ENCODE measurements at regions not wholly inside any gene's neighbourhood (a gene's known extent, or its start where the extent isn't known, plus 50 kb on each side); places are given as distances from the start of the nearest gene placed in this dataset.

DNA sequence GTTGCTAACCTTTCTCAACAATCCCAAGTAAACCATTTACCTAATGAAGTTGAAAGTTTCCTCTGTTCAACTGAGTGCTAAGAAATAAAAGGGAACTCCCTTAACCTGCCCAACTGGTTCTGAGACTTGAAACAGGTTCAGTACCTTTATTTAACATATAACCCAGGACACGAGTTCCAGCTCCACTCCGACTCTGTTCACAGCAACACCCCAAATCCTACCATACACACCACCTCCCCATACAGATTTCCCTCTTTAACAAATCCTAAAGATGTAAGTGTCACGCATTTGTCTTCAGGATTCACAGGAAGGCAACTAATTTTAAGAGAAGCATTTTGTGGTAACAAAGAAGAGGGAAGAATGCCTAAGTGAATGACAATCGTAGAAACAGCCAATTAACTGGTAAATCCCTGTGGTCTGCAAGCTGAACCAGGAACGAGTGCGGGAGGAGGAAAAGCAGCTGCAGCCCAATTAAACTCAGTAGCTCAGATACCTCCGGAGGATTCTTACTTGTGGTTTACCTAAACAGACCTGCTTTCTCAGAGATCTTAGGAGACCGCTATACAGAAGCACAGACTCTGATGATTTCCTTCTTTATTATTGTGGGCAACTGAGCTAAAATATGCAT lies 134.5 kb upstream of the MAGI3 start:
- DNase-seq (ENCODE audit: extremely low read depth, low read depth, low spot score) = no peak

DNA sequence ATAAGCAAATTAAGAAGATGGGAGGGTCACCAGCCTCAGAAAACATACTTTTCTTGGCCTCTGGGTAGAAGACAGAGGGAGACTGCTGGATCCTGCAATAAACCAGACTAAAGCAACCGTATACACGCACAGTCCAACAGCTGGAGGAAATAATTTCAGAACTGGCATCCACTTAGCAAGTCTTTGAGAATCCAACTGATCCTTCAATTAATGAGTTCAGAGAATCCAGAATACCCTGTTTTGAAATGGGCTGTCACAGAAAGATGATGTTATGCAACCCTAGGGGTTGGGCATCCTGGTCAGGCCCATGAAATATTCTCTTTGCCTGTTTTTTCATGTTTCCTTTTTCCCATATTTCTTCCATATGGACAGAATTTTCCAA lies 134.0 kb upstream of the MAGI3 start:
- no peak for DNase-seq (ENCODE audit: extremely low read depth, low read depth, low spot score)

DNA sequence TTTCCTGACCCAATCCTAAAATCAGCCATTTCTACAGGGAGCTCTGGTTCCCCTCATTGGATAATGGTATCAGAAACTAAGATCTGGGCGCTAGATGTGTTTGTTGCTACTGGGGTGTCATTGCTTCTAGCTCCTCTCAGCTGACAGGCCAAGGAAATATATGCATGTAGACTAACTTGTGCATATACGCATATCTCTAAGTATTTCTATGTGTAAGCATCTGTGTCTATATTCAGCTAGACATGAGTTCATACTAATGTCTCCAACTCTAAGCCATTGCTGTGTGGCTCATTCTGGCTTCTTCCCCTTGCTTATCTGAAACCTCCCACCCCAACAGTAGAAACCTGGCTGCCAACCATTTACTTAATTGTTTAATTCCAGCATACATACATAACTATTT lies 130.3 kb upstream of the MAGI3 start:
- no peak for DNase-seq (ENCODE audit: extremely low read depth, low read depth, low spot score)

DNA sequence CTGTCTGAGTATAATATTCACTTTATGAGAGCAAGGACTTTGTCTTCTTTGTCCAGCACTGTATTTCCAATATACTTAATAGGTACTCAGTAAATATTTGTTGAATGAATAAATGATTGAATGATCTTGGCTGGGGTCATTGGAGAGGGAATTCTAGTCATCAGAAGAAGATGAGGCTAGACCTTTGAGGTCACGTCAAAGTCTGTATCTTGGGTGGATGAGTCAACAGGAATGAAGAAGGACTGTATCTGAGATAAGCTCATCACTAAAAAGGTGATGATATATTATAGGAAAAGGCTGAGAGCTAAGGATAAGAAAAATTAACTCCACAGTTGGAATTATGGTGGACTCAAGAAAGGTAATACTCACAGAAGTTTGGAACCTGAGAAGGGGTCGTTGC lies 125.1 kb upstream of the MAGI3 start:
- no peak for DNase-seq (ENCODE audit: extremely low read depth, low read depth, low spot score)

GRCh38 chr1:113266788-113267187 lies 123.5 kb upstream of the MAGI3 start:
- DNase-seq (ENCODE audit: extremely low read depth, low read depth, low spot score) = no peak

- no peak for DNase-seq (ENCODE audit: extremely low read depth, low read depth, low spot score)
These were observed 120.9 kb upstream of the MAGI3 start for GRCh38 chr1:113269168-113269963.

- no peak for DNase-seq (ENCODE audit: extremely low read depth, low read depth, low spot score)
These were observed 119.3 kb upstream of the MAGI3 start for GRCh38 chr1:113271039-113271438.

DNA sequence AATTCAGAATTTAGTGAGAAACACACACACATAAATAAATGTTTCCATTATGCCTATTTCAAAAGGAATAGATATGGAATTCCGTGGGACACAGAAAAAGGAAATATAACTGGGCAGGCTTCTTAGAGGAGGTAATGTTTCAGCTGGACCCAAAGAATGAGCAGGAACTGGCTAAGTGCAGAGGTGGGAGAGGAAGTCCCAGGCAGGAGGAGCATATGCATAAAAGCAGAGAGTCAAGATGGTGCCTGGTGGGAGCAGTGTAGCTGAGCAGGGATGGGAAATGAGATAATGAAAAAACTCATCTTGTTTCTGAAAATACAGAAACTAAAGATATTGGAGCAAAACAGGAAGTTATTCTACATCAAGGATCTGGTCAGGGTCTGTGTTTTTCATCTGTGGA lies 115.2 kb upstream of the MAGI3 start:
- no peak for DNase-seq (ENCODE audit: extremely low read depth, low read depth, low spot score)

- DNase-seq (ENCODE audit: extremely low read depth, low read depth, low spot score) = no peak
These were observed 114.6 kb upstream of the MAGI3 start for GRCh38 chr1:113275691-113276090.

DNA sequence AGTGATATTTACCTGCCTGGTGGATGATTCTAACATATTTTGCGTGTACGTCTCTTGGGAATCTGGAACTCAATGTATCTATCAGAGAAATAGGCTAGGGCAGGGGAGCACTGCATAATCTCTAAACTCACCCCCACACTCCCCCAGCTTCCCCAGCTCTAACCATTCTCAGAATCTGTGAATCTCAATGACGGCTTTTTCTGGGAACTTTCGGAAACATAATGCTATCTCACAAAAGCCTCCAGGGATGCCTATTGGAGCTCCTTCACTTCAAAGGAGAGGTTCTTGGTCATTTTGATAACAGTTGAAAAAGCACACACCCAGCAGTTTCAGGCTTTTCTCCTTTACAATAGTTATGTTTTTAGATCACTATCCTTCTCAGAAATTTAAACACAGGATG lies 113.8 kb upstream of the MAGI3 start:
- DNase-seq (ENCODE audit: extremely low read depth, low read depth, low spot score) = no peak

GRCh38 chr1:113278371-113278770 lies 111.9 kb upstream of the MAGI3 start:
- DNase-seq (ENCODE audit: extremely low read depth, low read depth, low spot score) = no peak

- DNase-seq (ENCODE audit: extremely low read depth, low read depth, low spot score) = no peak
These were observed 111.5 kb upstream of the MAGI3 start for GRCh38 chr1:113278777-113279176.

GRCh38 chr1:113279776-113280391 lies 110.4 kb upstream of the MAGI3 start:
- no peak for DNase-seq (ENCODE audit: extremely low read depth, low read depth, low spot score)

DNA sequence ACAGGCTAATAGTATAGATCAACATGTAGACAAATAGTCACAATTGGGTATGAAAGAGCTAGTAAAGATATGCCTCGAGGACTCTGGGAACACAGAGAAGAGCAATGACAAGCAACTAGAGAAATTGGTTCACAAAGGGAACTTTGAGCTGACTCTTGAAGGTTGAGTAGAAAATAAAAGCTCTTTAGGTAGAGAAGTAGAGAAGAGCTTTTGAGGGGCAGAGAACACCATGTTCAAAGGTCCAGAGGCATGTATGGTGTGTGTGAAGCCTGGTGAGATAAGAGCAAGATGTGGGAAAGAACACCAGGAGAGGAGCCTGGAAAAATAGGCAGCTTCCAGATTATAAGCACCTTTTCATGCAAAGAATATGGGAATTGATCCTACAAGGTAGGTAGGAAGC lies 109.7 kb upstream of the MAGI3 start:
- DNase-seq (ENCODE audit: extremely low read depth, low read depth, low spot score) = no peak

GRCh38 chr1:113281550-113281949 lies 108.8 kb upstream of the MAGI3 start:
- no peak for DNase-seq (ENCODE audit: extremely low read depth, low read depth, low spot score)

- no peak for DNase-seq (ENCODE audit: extremely low read depth, low read depth, low spot score)
These were observed 108.1 kb upstream of the MAGI3 start for GRCh38 chr1:113282008-113282892.

DNA sequence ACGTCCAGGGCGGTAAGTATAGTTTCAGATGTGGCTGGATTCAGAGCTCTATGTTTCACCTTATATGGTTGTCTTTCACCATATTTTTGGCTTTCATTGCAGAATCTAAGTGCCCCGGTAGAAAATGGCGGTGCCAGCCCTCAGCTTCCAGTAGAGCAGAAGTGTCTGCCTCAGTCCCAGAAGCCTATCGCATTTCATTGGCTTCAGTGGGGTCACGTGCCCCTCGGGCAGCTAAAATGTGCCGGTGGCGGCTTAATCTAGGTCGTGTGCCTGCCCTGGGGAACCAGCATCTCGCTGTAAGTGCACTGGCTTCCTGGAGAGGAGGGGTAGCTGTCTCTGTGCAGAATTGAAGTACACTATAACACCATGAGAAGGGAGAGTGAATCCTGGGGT lies 107.4 kb upstream of the MAGI3 start:
- no peak for DNase-seq (ENCODE audit: extremely low read depth, low read depth, low spot score)

DNA sequence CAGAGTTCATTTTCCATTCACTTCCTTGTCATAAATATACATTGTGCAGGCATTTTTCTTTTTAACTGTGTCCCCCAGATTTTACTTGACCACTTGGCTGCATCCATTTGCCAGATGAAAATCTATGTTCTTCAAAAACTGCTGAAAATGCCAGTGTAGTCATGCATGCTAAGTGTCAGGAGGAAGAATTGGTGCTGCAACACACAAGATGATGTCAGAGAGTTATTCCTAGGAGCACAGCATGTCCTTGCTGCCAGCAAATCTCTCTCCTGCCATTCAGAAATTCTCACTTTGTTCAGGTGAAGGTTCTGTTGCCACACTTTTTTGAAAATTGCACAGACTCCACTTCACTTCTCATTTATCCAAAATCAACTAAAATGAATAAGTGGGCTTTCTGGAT lies 106.4 kb upstream of the MAGI3 start:
- no peak for DNase-seq (ENCODE audit: extremely low read depth, low read depth, low spot score)

GRCh38 chr1:113286156-113286555 lies 104.2 kb upstream of the MAGI3 start:
- no peak for DNase-seq (ENCODE audit: extremely low read depth, low read depth, low spot score)

GRCh38 chr1:113291777-113292602 lies 98.3 kb upstream of the MAGI3 start:
- no peak for DNase-seq (ENCODE audit: extremely low read depth, low read depth, low spot score)
